ENCODE measurements at regions not wholly inside any gene's neighbourhood (a gene's known extent, or its start where the extent isn't known, plus 50 kb on each side); places are given as distances from the start of the nearest gene placed in this dataset.

DNA sequence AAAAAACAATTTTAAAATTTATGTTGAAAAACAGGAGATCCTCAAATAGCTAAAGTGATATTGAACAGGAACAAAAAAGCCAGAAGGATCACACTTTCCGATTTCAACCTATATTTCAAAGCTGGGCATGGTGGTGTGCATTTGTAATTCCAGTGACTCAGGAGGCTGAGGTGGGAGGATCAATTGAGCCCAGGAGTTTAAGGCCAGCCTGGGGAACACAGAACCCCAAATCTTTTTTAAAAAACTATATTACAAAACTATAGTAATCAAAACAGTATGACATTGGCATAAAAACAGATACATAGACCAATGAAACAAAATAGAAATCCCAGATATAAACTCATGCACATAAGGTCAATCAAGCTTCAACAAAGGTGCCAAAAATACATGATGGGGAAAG lies 68.4 kb downstream of the MEX3B start (continued):
- TF ChIP-seq, protein P1, sequence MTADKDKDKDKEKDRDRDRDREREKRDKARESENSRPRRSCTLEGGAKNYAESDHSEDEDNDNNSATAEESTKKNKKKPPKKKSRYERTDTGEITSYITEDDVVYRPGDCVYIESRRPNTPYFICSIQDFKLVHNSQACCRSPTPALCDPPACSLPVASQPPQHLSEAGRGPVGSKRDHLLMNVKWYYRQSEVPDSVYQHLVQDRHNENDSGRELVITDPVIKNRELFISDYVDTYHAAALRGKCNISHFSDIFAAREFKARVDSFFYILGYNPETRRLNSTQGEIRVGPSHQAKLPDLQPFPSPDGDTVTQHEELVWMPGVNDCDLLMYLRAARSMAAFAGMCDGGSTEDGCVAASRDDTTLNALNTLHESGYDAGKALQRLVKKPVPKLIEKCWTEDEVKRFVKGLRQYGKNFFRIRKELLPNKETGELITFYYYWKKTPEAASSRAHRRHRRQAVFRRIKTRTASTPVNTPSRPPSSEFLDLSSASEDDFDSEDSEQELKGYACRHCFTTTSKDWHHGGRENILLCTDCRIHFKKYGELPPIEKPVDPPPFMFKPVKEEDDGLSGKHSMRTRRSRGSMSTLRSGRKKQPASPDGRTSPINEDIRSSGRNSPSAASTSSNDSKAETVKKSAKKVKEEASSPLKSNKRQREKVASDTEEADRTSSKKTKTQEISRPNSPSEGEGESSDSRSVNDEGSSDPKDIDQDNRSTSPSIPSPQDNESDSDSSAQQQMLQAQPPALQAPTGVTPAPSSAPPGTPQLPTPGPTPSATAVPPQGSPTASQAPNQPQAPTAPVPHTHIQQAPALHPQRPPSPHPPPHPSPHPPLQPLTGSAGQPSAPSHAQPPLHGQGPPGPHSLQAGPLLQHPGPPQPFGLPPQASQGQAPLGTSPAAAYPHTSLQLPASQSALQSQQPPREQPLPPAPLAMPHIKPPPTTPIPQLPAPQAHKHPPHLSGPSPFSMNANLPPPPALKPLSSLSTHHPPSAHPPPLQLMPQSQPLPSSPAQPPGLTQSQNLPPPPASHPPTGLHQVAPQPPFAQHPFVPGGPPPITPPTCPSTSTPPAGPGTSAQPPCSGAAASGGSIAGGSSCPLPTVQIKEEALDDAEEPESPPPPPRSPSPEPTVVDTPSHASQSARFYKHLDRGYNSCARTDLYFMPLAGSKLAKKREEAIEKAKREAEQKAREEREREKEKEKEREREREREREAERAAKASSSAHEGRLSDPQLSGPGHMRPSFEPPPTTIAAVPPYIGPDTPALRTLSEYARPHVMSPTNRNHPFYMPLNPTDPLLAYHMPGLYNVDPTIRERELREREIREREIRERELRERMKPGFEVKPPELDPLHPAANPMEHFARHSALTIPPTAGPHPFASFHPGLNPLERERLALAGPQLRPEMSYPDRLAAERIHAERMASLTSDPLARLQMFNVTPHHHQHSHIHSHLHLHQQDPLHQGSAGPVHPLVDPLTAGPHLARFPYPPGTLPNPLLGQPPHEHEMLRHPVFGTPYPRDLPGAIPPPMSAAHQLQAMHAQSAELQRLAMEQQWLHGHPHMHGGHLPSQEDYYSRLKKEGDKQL (CRISPR knock-in tag; IDR thresholded peaks at IDR 0.05; ENCODE audit: borderline replicate concordance), result no peak
- no peak for TF ChIP-seq MCM7 (IDR thresholded peaks at IDR 0.05)
- TF ChIP-seq TOE1 (IDR thresholded peaks at IDR 0.05; ENCODE audit: borderline replicate concordance), result no peak
- TF ChIP-seq TOE1 (CRISPR knock-in tag; IDR thresholded peaks at IDR 0.05; ENCODE audit: borderline replicate concordance, low read depth), result no peak
- no peak for TF ChIP-seq CBX5 (IDR thresholded peaks at IDR 0.05; ENCODE audit: borderline replicate concordance, low read depth)
- no peak for TF ChIP-seq ZFP30 (CRISPR knock-in tag; IDR thresholded peaks at IDR 0.05; ENCODE audit: borderline replicate concordance)
- no peak for TF ChIP-seq MGA (IDR thresholded peaks at IDR 0.05)
- TF ChIP-seq HNRNPUL1 (IDR thresholded peaks at IDR 0.05; ENCODE audit: low read length), result no peak
- no peak for TF ChIP-seq LARP7 (IDR thresholded peaks at IDR 0.05)
- TF ChIP-seq ZBTB1 (CRISPR knock-in tag; IDR thresholded peaks at IDR 0.05; ENCODE audit: borderline replicate concordance, low read depth), result no peak
